Mesendoderm (in vitro differentiated cells): ENCODE measurements at regions not wholly inside any gene's neighbourhood (a gene's known extent, or its start where the extent isn't known, plus 50 kb on each side); places are given as distances from the start of the nearest gene placed in this dataset.

Experiments
- DNase-seq: peaks from one replicate; pipeline ENCODE4 v3.0.0; 2013
- H2AK5ac ChIP-seq: 2 replicates; pipeline ENCODE4 v1.6.1; 2013; ENCODE audit warnings: low read length, inconsistent platforms
- H2BK120ac ChIP-seq: 2 replicates; pipeline ENCODE4 v1.6.1; 2013; ENCODE audit warnings: low read depth, mild to moderate bottlenecking, low read length, moderate library complexity, mixed read lengths
- H2BK15ac ChIP-seq: replicated peaks from 2 replicates; pipeline ENCODE4 v1.6.1; 2013; ENCODE audit warnings: low read depth, mild to moderate bottlenecking, moderate library complexity
- H2BK5ac ChIP-seq: 2 replicates; pipeline ENCODE4 v1.6.1; 2013; ENCODE audit warnings: low read length, inconsistent platforms
- H3K18ac ChIP-seq: 2 replicates; pipeline ENCODE4 v1.6.1; 2013; ENCODE audit warnings: mild to moderate bottlenecking, low read length, mixed read lengths
- H3K23ac ChIP-seq: one replicate; pipeline ENCODE4 v1.6.1; 2013; ENCODE audit warnings: low read length
- H3K27ac ChIP-seq: 2 replicates; pipeline ENCODE4 v1.5.1; 2013; ENCODE audit warnings: low read depth, mild to moderate bottlenecking, inconsistent platforms, low read length, moderate library complexity
- H3K27me3 ChIP-seq: 2 replicates; pipeline ENCODE4 v1.6.1; 2013; ENCODE audit warnings: low read length, control low read depth, mild to moderate bottlenecking, inconsistent platforms; ENCODE audit not compliant: insufficient read depth, poor library complexity
- H3K36me3 ChIP-seq: 2 replicates; pipeline ENCODE4 v1.6.1; 2013; ENCODE audit warnings: low read length, inconsistent platforms; ENCODE audit not compliant: control insufficient read depth, insufficient read depth
- H3K4ac ChIP-seq: one replicate; pipeline ENCODE4 v1.6.1; 2013; ENCODE audit warnings: low read depth, mild to moderate bottlenecking, low read length, moderate library complexity
- H3K4me1 ChIP-seq: 2 replicates; pipeline ENCODE4 v1.6.1; 2013; ENCODE audit warnings: low read depth, low read length, inconsistent platforms; ENCODE audit not compliant: control insufficient read depth
- H3K4me2 ChIP-seq: 2 replicates; pipeline ENCODE4 v1.6.1; 2013; ENCODE audit warnings: low read length
- H3K4me3 ChIP-seq: 2 replicates; pipeline ENCODE4 v1.5.1; 2013; ENCODE audit warnings: mild to moderate bottlenecking, low read length
- H3K56ac ChIP-seq: one replicate; pipeline ENCODE4 v1.6.1; 2013; ENCODE audit warnings: low read length
- H3K79me1 ChIP-seq: 2 replicates; pipeline ENCODE4 v1.6.1; 2013; ENCODE audit warnings: low read length, inconsistent platforms
- H3K79me2 ChIP-seq: 2 replicates; pipeline ENCODE4 v1.6.1; 2013; ENCODE audit warnings: mild to moderate bottlenecking, low read length; ENCODE audit not compliant: control insufficient read depth, insufficient read depth
- H3K9ac ChIP-seq: 2 replicates; pipeline ENCODE4 v1.6.1; 2013; ENCODE audit warnings: low read length, inconsistent platforms
- H4K5ac ChIP-seq: one replicate; pipeline ENCODE4 v1.6.1; 2013; ENCODE audit warnings: low read length
- H4K8ac ChIP-seq: one replicate; pipeline ENCODE4 v1.6.1; 2013; ENCODE audit warnings: low read depth, mild to moderate bottlenecking, control low read depth, low read length, moderate library complexity
- WGBS: extraction: QIAGEN DNeasy Blood & Tissue Kit; methylation state at CpG from one replicate; pipeline ENCODE4 v1.1.7; 2013; ENCODE audit warnings: low lambda C conversion rate, missing lambda C conversion rate; ENCODE audit not compliant: insufficient coverage; ENCODE audit errors: extremely low coverage; 5-methylcytosine and 5-hydroxymethylcytosine counted together

DNA sequence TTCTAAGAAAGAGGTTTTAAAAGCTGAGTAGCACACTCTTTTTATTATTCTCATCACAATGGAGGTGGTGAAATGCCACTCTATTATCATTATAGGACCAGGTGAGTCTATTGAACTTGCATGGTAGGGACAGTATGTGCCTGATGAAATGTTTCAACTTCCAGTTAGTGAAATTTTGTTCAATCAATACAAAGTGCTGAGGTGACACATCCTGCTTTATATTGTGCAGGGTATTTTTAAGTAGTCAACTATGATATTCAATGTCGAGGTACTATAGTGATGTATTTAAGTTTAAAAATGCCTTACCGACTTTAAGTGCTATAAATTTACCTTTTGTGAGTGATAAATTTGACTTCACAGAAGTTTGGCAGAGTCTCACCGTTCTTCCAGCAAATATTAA lies 284.7 kb upstream of the BRINP3 start:
- Histone ChIP-seq H2AK5ac (no peak overlapping the region), H3K56ac (no peak overlapping the region), H2BK120ac (no peak overlapping the region), H2BK5ac (no peak overlapping the region), H2BK15ac (no peak overlapping the region), H3K4me1 (no peaks in the 10 kb centered on the region), H3K36me3 (no peaks in the 10 kb centered on the region), H3K27ac (no peak overlapping the region), H4K5ac (no peak overlapping the region), H3K9ac (no peak overlapping the region), H4K8ac (no peak overlapping the region), H3K79me1 (no peaks in the 10 kb centered on the region), H3K4ac (no peak overlapping the region), H3K4me3 (no peak overlapping the region), H3K23ac (no peak overlapping the region), H3K27me3 (no peaks in the 10 kb centered on the region), H3K18ac (no peak overlapping the region), H3K4me2 (no peak overlapping the region), H3K79me2 (no peaks in the 10 kb centered on the region)
- DNase-seq = no peak
- no CpG with 5 or more reads among the region's 3 CpGs for WGBS

DNA sequence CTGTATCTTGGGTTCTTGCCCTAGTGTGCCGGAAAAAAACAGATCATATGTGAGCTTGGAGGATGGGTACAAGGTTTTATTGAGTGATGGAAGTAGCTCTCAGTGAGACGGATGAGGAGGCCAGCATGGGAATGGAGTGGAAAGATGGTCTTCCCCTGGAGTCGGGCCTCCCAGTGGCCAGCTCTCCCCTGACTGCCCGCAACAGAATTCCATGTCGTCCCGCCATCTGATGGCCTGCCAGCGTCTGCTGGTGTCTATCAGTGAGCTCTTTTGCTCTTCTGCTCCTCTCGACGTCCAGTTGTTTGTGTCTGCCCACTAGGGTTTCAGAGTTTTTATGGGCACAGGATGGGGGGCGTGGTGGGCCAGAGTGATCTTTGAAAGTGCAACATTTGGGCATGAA lies 315.2 kb upstream of the BRINP3 start:
- no peaks in the 10 kb centered on the region for H3K27me3 ChIP-seq
- no peak overlapping the region for H3K4me2 ChIP-seq
- H4K5ac ChIP-seq = no peak overlapping the region
- H3K9ac ChIP-seq = no peak overlapping the region
- no peak overlapping the region for H3K23ac ChIP-seq
- no peak overlapping the region for H3K27ac ChIP-seq
- no peak overlapping the region for H2BK120ac ChIP-seq
- no peaks in the 10 kb centered on the region for H3K36me3 ChIP-seq
- H2BK15ac ChIP-seq = no peak overlapping the region
- H2AK5ac ChIP-seq = no peak overlapping the region
- no peak overlapping the region for H2BK5ac ChIP-seq
- H3K18ac ChIP-seq = no peak overlapping the region
- H3K4me3 ChIP-seq = no peak overlapping the region
- no peak overlapping the region for H3K56ac ChIP-seq
- WGBS = no CpG with 5 or more reads among the region's 10 CpGs
- no peaks in the 10 kb centered on the region for H3K79me2 ChIP-seq
- H3K79me1 ChIP-seq = no peaks in the 10 kb centered on the region
- DNase-seq = no peak
- H3K4me1 ChIP-seq = no peaks in the 10 kb centered on the region
- no peak overlapping the region for H4K8ac ChIP-seq
- no peak overlapping the region for H3K4ac ChIP-seq

DNA sequence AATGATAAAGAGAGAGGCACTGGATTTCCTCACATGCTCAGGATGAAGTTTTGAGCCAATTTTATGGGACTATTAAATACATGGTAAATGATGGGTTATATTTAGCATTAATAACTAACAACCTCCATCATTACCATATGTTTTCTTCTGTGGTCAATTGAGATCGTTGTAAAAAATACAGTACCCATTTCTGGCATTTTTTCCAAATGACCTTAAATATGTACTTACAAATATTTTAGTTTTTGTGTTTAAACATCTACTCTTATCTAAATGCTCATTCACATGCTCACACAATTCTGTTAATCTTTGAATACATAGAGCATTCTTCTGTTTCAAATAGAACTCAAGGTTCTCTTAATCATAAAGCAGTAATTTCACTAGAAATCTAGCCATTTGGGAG lies 330.0 kb upstream of the BRINP3 start:
- H3K4ac ChIP-seq = no peak overlapping the region
- H3K23ac ChIP-seq = no peak overlapping the region
- no peak overlapping the region for H4K8ac ChIP-seq
- no peak overlapping the region for H2BK15ac ChIP-seq
- no peaks in the 10 kb centered on the region for H3K36me3 ChIP-seq
- no peak overlapping the region for H2AK5ac ChIP-seq
- H2BK120ac ChIP-seq = no peak overlapping the region
- no CpG with 5 or more reads among the region's 1 CpG for WGBS
- H3K79me2 ChIP-seq = no peaks in the 10 kb centered on the region
- no peak overlapping the region for H3K4me2 ChIP-seq
- H4K5ac ChIP-seq = no peak overlapping the region
- no peak overlapping the region for H3K27ac ChIP-seq
- H3K79me1 ChIP-seq = no peaks in the 10 kb centered on the region
- no peak overlapping the region for H3K18ac ChIP-seq
- no peaks in the 10 kb centered on the region for H3K4me1 ChIP-seq
- no peaks in the 10 kb centered on the region for H3K27me3 ChIP-seq
- H2BK5ac ChIP-seq = no peak overlapping the region
- H3K56ac ChIP-seq = no peak overlapping the region
- DNase-seq = no peak
- no peak overlapping the region for H3K9ac ChIP-seq
- no peak overlapping the region for H3K4me3 ChIP-seq

DNA sequence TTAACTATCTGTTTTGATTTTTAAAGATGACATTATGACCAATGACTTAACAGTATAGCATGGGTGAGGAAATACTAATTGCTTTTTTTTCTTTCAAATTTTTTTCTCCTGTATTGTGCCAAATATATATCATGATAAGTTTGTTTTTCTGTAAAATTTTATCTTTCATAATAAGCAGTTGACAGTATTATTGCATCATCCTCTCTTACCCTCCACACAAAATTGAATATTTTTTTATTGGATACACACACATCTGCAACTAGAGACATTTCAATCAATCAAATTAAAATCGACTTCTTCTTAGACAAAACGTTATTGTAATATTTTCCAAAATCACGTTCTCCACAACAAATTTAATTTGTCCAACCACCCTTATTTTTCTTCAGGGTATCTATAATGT lies 330.4 kb upstream of the BRINP3 start:
- Histone ChIP-seq H3K79me2 (no peaks in the 10 kb centered on the region), H3K79me1 (no peaks in the 10 kb centered on the region), H3K4me1 (no peaks in the 10 kb centered on the region), H2BK120ac (no peak overlapping the region), H2AK5ac (no peak overlapping the region), H3K4me2 (no peak overlapping the region), H2BK5ac (no peak overlapping the region), H2BK15ac (no peak overlapping the region), H4K8ac (no peak overlapping the region), H3K18ac (no peak overlapping the region), H3K4ac (no peak overlapping the region), H3K9ac (no peak overlapping the region), H4K5ac (no peak overlapping the region), H3K36me3 (no peaks in the 10 kb centered on the region), H3K23ac (no peak overlapping the region), H3K56ac (no peak overlapping the region), H3K27me3 (no peaks in the 10 kb centered on the region), H3K4me3 (no peak overlapping the region), H3K27ac (no peak overlapping the region)
- no peak for DNase-seq
- WGBS = 86% methylated on average over 3 of the region's 3 CpGs

DNA sequence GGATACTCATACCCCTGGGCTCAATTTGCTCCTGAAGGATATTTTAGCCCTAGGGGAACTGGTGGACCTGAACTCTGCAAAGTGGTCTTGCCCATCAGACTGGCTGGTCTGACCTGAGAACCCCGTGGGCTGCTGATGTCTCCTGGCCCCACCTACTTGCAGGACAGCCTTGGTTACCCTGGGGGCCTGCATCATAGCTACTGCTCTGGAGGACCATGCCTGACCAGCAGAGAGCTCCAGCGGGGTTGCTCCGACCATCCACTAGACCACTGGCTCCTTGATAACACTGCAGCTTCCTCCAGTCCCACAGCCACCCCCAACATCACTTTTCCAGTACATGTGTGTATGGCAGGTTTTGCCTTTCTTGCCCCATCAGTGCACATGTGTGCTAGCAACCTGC lies 331.6 kb upstream of the BRINP3 start:
- no peak overlapping the region for H3K4me3 ChIP-seq
- no peak overlapping the region for H3K18ac ChIP-seq
- no peak overlapping the region for H4K8ac ChIP-seq
- no peaks in the 10 kb centered on the region for H3K36me3 ChIP-seq
- no peaks in the 10 kb centered on the region for H3K79me1 ChIP-seq
- no CpG with 5 or more reads among the region's 3 CpGs for WGBS
- no peak overlapping the region for H3K9ac ChIP-seq
- no peaks in the 10 kb centered on the region for H3K4me1 ChIP-seq
- no peak overlapping the region for H2BK15ac ChIP-seq
- no peak overlapping the region for H3K4me2 ChIP-seq
- no peak for DNase-seq
- H3K79me2 ChIP-seq = no peaks in the 10 kb centered on the region
- no peak overlapping the region for H4K5ac ChIP-seq
- H2BK5ac ChIP-seq = no peak overlapping the region
- H3K56ac ChIP-seq = no peak overlapping the region
- H2BK120ac ChIP-seq = no peak overlapping the region
- H2AK5ac ChIP-seq = no peak overlapping the region
- H3K27me3 ChIP-seq = no peaks in the 10 kb centered on the region
- H3K27ac ChIP-seq = no peak overlapping the region
- no peak overlapping the region for H3K23ac ChIP-seq
- no peak overlapping the region for H3K4ac ChIP-seq

DNA sequence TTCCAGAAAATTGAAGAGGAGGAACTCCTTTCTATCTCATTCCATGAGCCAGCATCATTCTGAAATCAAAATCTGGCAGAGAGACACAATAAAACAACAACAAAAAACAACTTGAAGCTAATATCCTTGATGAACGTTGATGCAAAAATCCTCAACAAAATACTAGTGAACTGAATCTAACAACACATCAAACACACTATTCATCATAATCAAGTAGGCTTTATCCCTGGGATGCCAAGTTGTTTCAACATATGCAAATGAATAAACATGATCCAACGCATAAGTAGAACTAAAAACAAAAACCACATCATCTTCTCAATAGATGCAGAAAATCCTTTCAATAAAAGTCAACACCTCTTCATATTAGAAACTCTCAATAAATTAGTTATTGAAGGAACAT lies 335.3 kb upstream of the BRINP3 start:
- DNase-seq = no peak
- no peak overlapping the region for H3K56ac ChIP-seq
- H3K9ac ChIP-seq = no peak overlapping the region
- no peak overlapping the region for H3K23ac ChIP-seq
- no peak overlapping the region for H3K18ac ChIP-seq
- H3K27ac ChIP-seq = no peak overlapping the region
- H3K4ac ChIP-seq = no peak overlapping the region
- no peak overlapping the region for H2BK120ac ChIP-seq
- H3K4me2 ChIP-seq = no peak overlapping the region
- H3K4me1 ChIP-seq = no peaks in the 10 kb centered on the region
- H4K8ac ChIP-seq = no peak overlapping the region
- H3K4me3 ChIP-seq = no peak overlapping the region
- H3K79me1 ChIP-seq = no peaks in the 10 kb centered on the region
- H4K5ac ChIP-seq = no peak overlapping the region
- H2BK5ac ChIP-seq = no peak overlapping the region
- H3K79me2 ChIP-seq = no peaks in the 10 kb centered on the region
- no CpG with 5 or more reads among the region's 2 CpGs for WGBS
- H2AK5ac ChIP-seq = no peak overlapping the region
- no peaks in the 10 kb centered on the region for H3K36me3 ChIP-seq
- no peak overlapping the region for H2BK15ac ChIP-seq
- no peaks in the 10 kb centered on the region for H3K27me3 ChIP-seq
